Neural cell (in vitro differentiated cells): ENCODE measurements at regions not wholly inside any gene's neighbourhood (a gene's known extent, or its start where the extent isn't known, plus 50 kb on each side); places are given as distances from the start of the nearest gene placed in this dataset.

ENCODE experiments used
- CTCF ChIP-seq: fragments of 450-650 bp; IDR thresholded peaks from 2 replicates; pipeline ENCODE4 v1.5.1; 2014; ENCODE audit warnings: antibody characterized with exemption, mild to moderate bottlenecking, moderate library complexity; ENCODE audit not compliant: poor library complexity, severe bottlenecking
- EP300 ChIP-seq: fragments of 450-650 bp; conservative IDR thresholded peaks from 2 replicates; pipeline ENCODE4 v1.6.1; 2014; ENCODE audit warnings: antibody characterized with exemption, mild to moderate bottlenecking, moderate library complexity; ENCODE audit not compliant: poor library complexity, severe bottlenecking
- EZH2 ChIP-seq: fragments of 200-600, 300-800 bp; shearing (Covaris generic), sonication (generic); IDR thresholded peaks from 2 replicates; pipeline ENCODE4 v1.6.1; 2014; ENCODE audit warnings: antibody characterized with exemption, low read length, borderline replicate concordance, mild to moderate bottlenecking; ENCODE audit not compliant: insufficient read depth, poor library complexity, severe bottlenecking
- MXI1 ChIP-seq: fragments of 450-650 bp; conservative IDR thresholded peaks from 2 replicates; pipeline ENCODE4 v1.6.1; 2014; ENCODE audit warnings: antibody characterized with exemption, mild to moderate bottlenecking; ENCODE audit not compliant: poor library complexity, severe bottlenecking
- POLR2AphosphoS5 ChIP-seq: IDR thresholded peaks from 2 replicates; pipeline ENCODE4 v1.6.1; 2012
- RAD21 ChIP-seq: fragments of 450-650 bp; conservative IDR thresholded peaks from 2 replicates; pipeline ENCODE4 v1.6.1; 2014; ENCODE audit warnings: antibody characterized with exemption, mild to moderate bottlenecking, moderate library complexity

DNA sequence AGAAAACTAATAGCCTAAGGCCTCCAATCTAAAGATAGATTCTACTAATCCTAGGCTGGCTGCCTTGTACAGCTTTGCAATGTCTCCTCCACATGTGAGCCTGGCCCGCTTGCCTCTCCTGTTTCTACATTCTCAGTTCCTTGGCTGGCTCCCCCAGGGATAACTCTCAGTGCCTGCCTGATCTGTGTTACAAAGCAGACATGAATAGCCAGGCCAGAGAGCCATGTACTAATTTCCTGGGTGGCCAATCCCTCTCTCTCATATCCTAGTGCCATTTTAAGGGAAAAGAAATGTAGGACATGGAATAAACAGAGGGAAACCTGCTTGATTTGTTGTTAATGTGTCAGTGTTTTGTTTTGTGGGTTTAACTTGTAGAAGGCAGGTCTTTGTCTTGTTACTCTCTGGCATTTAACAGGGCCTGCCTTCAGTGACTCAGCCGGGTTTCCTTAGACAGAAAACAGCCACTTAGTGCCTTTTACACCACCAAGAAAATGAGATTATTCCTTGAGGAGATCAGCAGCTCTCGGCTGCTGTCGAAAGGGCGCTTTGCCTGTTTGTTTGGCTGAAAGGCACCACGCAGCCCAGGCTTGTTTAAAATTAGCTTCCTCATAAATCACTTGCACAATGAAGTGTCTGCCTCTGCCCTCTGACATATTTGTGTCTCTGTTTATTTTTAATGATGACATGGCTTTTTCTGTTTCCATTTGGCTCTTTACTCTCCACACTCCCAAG is 702.7 kb downstream of the MAFB start:
- TF ChIP-seq EZH2 (no peak), CTCF (no peak), POLR2AphosphoS5 (peak; percentile 15), RAD21 (no peak), EP300 (peak; percentile 9), MXI1 (no peak)
